GM18502 (cell line): ENCODE measurements at regions not wholly inside any gene's neighbourhood (a gene's known extent, or its start where the extent isn't known, plus 50 kb on each side); places are given as distances from the start of the nearest gene placed in this dataset.
"Not testable (repeated sequence)": the region's sequence is repeated elsewhere in the genome, so short reads cannot be mapped to it uniquely, and the experiment has no call there.

Source experiments
- ATAC-seq: cut with Tn5 transposase; IDR thresholded peaks from one replicate; pipeline ENCODE4 v1.9.1; 2021; ENCODE audit warnings: mild to moderate bottlenecking; ENCODE audit not compliant: unreplicated experiment, poor library complexity

GRCh38 chr9:6160579-6160978, 55.0 kb upstream of the IL33 start:
- no peak for ATAC-seq

- no peak for ATAC-seq
Observed at GRCh38 chr9:6153425-6153824, 62.2 kb upstream of the IL33 start.

DNA sequence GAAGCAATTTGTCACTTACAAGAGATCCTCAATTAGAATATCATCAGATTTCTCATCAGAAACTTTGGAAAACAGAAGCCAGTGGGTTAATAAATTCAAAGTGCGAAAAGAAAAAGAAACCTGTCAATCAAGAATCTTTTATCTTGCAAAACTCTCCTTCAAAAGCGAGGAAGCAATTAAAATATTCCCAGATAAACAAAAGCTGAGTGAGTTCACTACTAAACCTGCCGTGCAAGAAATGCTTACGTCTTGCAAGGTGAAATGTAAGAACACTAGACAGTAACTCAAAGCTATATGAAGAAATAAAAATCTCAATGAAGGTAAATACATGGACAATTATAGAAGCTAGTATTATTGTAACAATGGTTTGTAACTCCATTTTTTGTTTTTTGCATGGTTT, 62.8 kb upstream of the IL33 start:
- no peak for ATAC-seq

- ATAC-seq, result no peak
Observed at GRCh38 chr9:6150483-6150882, 65.1 kb upstream of the IL33 start.

DNA sequence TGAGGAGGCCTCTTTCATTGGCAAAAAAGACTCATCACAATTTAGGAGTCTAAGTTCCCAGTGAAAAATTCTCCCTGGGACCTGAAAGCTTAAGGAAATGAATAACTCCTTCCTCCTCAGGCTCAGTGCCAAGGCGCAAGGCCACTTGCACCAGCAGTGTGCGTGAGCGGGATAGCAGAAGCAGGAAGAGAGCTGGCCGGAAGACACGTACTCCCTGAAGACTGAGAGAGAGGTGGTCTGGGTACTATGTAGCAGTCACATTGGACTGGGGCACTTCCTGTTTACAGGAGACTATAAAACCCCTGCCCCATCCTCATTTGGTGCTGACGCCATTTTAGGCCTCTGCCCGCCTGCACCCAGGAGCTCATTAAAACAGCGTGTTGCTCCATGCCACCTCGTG, 66.3 kb upstream of the IL33 start:
- no peak for ATAC-seq

DNA sequence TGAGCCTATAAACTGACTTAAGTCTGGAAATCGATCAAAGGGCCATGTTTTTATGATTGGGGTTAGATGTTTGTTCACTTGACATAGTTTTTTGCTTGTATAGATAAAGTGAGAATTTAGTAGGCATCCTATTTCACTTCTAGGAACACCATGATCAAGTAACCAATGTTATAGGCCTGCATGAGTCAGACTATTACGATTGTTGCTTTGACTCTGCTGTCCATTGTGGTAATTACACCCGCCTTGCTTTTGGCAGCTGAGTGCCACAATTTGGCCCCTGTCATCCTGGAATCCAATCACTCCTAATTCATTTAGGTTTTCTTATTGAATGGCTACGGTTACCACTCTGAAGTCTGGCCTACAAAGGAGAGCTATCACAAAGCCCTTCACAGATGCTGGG, 67.8 kb upstream of the IL33 start:
- no peak for ATAC-seq

GRCh38 chr9:6144947-6145346, 70.7 kb upstream of the IL33 start:
- no peak for ATAC-seq

- ATAC-seq, result no peak
Observed at GRCh38 chr9:6142799-6143454, 72.7 kb upstream of the IL33 start.

- ATAC-seq, result not testable (repeated sequence)
Observed at GRCh38 chr9:6135780-6136179, 79.8 kb upstream of the IL33 start.

- ATAC-seq, result no peak
Observed at GRCh38 chr9:6134661-6135180, 80.9 kb upstream of the IL33 start.

DNA sequence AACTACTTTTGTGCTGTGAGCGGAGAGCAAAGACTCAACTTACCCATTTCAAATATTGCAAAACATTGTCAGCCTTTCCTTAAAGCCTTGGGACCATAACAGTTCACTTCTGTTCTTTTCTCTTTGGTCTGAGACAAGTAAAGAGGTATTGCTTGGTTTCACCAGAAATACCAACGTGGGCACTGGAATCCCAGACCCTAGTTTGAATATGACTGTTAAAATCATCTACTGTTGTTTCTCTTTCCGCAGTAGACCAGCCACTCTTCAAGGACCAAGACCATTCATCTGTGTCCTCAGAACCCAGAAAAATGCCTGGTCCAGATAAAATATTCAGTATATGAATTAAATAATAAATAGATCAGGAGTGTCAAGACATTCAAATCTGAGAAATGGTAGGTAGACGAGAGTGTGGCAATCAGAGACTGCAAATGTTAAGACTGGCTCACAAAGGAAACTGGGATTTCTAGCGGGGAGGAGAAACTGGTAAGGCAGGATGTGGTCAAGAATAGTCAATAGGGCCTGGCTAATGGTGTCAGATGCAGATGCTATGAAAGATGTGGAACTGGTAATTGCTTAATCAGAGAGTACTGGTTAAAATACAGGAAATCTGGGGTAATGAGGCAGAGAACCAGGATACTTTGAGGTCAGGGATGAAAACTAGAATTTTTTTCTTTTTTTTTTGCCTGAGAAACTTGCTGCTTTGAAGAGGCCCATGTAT, 82.1 kb upstream of the IL33 start:
- peak; percentile 93 for ATAC-seq

DNA sequence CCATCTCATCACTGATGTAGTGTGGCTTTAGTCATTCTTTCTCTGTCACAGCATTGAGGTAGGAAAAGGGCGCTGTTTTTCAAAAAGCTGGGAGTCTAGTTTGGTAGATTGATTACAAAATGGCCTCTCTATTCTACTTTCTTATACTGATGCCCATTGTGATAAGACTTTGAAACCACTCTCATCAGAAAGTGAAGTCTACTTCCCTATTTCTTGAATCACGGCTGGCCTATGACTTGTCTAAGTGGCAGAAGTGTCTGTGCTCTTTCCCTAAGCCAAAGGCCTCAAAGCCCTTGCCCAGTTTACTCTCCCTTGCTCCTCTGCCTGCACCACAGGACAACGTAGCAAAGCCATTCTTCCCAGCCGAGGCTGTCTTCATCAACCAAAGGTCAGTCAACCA, 83.0 kb upstream of the IL33 start:
- peak; percentile 65 for ATAC-seq

- ATAC-seq, result no peak
Observed at GRCh38 chr9:6128030-6128429, 87.6 kb upstream of the IL33 start.

- no peak for ATAC-seq
Observed at GRCh38 chr9:6126377-6126776, 89.2 kb upstream of the IL33 start.

DNA sequence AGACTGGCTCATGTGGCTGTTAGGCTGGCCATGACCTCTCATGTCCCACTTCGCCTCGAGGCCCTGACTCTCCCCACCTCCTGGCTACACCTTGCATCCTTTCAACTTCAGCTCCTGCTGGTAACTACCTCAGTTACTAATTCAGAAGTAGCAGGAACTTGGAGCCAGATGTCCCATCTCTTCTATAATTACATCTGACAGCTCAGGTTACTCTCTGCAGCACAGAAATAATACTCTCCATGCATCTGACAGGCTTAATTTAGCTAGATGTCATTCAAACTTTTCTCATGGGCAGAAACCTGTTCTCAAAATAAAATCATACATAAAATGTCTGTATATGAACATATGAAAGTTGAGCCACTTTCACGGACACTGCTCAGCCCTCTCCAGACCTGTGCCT, 92.2 kb upstream of the IL33 start:
- no peak for ATAC-seq

DNA sequence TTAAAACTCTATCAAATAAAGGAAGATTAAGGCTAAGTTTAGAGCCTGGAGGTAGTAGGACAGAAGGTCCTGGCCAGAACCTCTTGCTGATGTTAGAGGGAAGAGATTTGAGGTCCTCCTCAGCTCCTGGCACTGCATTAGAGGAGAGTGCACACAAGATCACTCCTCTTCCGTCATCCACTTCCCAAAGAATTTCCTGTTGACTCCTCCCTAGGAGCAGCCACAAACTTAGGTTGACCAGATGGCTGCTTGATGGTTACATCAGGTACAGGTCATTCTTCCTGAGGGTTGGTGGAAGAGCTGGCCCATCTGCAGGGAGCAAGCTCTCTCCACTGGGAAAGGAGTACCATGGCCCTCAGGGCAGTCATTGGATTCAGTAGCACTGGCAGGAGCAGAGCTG, 93.9 kb upstream of the IL33 start:
- no peak for ATAC-seq

- ATAC-seq, result no peak
Observed at GRCh38 chr9:6114424-6114823, 99.0 kb upstream of the RANBP6 start.

DNA sequence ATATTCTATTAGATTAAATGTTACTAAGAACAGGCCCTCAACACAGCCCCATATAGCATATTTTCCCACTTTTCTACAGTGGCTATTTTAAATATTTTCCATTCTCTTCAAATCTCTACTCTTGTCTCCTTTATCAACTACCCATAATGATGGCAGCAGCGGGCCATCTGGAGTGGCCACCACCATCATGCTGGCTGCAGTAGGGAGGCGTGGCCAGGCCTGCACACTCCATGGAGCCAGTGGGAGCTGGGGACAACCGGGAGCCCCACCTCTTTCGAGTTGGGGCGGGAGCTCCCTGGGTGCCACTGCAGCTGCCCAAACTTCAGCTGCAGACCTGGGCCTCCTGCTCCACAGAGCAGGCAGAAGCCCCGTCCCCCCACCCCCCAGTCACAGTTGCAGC, 98.4 kb upstream of the RANBP6 start:
- no peak for ATAC-seq

DNA sequence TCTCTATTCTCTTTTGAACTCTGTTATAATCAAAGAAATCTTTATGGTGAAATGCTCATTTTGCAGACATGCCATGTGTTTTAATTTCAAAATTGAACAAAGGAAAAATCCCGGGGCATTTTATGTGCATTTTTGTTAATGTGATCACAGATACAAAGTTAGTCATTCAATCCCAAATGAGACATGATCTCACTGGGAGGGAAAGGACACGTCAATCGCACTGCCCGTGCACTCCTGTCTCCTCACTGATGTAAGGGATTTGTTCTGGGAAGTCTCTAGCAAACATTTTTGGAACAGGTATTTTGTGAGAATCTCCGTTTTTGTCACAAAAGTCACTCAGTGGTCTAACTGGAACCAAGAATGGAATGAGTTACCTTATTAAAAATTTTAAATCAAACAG, 97.9 kb upstream of the RANBP6 start:
- ATAC-seq, result no peak

DNA sequence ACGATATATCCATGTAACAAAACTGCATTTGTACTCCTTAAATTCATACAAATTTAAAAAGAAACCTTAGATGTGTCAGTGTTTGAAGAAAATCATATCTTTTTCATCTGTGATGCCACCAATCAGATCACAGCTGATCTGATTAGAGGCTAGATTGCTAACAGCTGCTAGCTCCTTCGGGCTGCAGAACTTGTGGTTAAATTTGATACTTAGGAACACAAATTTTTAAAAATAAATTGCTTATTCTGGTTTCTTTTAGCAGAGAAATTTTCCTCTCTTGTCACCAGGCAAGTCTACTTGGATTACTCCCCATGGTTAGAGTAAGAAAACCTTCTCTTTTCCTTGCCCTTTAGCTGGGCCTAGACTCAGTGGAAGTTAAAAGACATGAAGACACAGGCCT, 94.6 kb upstream of the RANBP6 start:
- no peak for ATAC-seq

- ATAC-seq, result no peak
Observed at GRCh38 chr9:6109571-6109970, 94.1 kb upstream of the RANBP6 start.

DNA sequence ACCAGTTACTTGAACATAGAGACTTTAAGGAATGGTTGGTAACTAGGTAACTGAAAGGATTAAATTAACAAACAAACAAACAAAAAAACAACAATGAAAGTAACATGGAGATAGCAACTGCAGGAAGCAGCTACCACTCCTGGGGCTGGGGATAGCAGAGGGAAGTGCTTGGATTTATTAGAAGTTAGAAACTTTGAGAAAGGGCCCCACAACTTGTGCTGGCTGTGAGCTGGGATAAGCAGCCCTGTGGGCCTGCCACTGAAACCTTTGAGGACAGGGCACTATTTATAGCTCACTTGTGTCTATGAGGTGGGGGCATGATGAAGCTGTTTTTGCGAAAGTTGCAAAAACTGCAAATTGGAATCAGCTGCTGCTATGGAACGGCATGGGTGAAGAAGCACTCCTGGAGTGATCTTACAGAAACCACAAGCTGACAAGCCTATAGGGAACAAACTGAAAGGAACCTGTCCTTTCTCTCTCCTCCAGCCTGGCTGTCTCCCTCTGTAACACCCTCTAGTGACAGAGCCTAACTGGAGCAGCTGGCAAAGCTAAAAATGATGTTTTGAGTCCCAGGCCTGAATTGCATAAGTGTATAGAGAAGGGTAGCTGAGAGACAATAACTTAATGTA, 91.4 kb upstream of the RANBP6 start:
- peak; percentile 86 for ATAC-seq
